LNCaP clone FGC (cell line): ENCODE measurements at regions not wholly inside any gene's neighbourhood (a gene's known extent, or its start where the extent isn't known, plus 50 kb on each side); places are given as distances from the start of the nearest gene placed in this dataset.

Experiments
- DNase-seq: peaks from one replicate; pipeline ENCODE4 v3.0.0-alpha.2; 2011; ENCODE audit warnings: low read depth
- H3K4me3 ChIP-seq: 2 replicates; pipeline ENCODE4 v1.5.1; 2011; ENCODE audit warnings: mild to moderate bottlenecking, low read depth, low read length, control low read depth
- CTCF ChIP-seq: IDR thresholded peaks from 2 replicates; pipeline ENCODE4 v1.5.1; 2012; ENCODE audit warnings: mild to moderate bottlenecking; ENCODE audit not compliant: control insufficient read depth, insufficient read depth; ENCODE audit errors: extremely low read depth

GRCh38 chr3:141426404-141427034 lies 58.2 kb downstream of the ZBTB38 start:
- peak; percentile 79 for DNase-seq
- no peak for TF ChIP-seq CTCF
- no peak overlapping the region for H3K4me3 ChIP-seq

- TF ChIP-seq CTCF: no peak
- no peak overlapping the region for H3K4me3 ChIP-seq
- no peak for DNase-seq
Observed at GRCh38 chr3:141427764-141428163, 59.1 kb upstream of the RASA2 start.

- no peak for TF ChIP-seq CTCF
- H3K4me3 ChIP-seq: no peak overlapping the region
- no peak for DNase-seq
Observed at GRCh38 chr3:141429371-141430035, 57.3 kb upstream of the RASA2 start.

- no peak overlapping the region for H3K4me3 ChIP-seq
- no peak for DNase-seq
Observed at GRCh38 chr3:141430316-141430715, 56.5 kb upstream of the RASA2 start.

GRCh38 chr3:141431411-141432378 lies 55.1 kb upstream of the RASA2 start:
- no peak for DNase-seq
- H3K4me3 ChIP-seq: no peak overlapping the region
- no peak for TF ChIP-seq CTCF

More at GRCh38 chr3:141430316-141430715, 56.5 kb upstream of the RASA2 start:
- TF ChIP-seq CTCF: no peak

GRCh38 chr3:141432904-141433303 lies 53.9 kb upstream of the RASA2 start:
- TF ChIP-seq CTCF: no peak
- H3K4me3 ChIP-seq: no peak overlapping the region
- no peak for DNase-seq
